Suppressor macrophage treated with lipopolysaccharide for 1 hour (primary cell): ENCODE measurements at regions not wholly inside any gene's neighbourhood (a gene's known extent, or its start where the extent isn't known, plus 50 kb on each side); places are given as distances from the start of the nearest gene placed in this dataset.

Source experiments
- DNase-seq, 3 donors: peaks; one replicate each; pipeline ENCODE4 v3.0.0-alpha.2; 2020 to 2022

DNA sequence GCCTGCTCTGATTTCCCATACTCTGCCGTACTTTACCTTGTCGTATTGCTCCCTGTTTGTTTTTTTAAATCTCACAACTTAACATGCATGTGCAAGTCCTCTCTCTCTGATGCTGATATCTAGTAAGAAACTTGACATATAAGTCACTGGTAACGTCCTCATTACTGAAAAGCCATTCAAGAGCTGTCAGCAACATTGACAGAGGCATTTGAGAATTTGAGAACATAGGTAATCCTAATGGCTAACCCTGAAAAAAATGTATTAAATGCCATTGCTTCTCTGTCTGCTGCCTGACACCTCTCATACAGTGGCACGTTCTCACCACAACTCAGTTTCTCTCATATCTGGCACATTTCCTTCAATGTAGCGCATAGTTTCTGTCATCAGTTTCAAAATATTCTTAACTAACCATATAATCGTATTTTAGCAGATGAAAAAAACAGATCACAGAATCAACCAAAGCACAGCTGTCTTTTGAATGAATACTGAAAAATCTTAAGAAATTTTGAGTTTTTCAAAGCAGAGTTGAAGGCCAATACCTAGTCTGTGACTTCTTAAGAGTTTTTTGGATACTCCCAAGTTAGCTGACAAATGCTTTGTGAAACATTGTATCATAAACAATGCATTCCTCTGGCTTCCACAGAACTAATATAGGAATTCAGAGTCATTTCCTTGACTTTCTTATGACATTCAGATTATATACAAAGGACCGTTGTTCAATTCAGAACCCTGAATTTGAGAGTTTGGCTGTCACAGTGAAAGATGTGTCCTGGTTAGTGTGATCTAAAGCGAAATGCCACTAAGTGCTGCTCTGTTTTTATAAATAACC lies 996.4 kb downstream of the C4orf33 start:
- DNase-seq: no peak

DNA sequence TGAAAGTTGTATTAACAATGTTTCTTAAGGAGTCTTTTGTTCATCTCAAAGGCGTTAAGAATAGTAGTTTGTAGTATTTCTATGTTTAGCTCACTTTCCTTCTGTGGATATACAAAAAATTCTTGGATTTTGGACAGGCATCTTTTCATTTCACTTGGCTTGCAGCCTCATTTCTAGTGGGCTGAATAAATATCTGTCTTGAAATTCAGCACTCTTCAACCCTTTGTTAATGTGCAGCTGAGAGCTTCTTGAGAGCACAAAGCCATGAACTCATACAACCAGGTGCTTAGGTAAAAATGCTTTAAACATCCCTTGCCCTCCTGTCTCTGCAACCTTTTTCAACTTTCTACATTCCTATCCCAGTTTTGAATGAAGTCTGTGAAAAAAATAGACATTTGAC lies 1003.2 kb downstream of the C4orf33 start:
- no peak for DNase-seq

DNA sequence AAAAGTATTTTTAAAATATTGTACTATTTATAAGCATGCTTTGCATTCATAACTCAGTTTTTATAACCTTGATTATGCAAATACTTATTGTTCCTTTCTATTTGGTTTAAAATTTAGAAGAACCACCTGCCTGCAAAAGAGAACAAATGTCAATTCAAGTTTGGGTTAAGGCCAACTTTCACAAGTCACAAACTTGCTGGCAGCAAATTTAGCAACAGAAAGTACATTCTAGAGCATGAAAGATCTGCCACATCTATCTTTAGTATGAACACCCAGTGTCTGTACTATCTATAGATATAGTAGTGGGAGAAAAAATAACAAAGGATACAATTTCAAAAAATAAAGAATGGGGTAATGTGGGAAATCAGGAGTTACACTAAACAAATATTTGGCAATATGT lies 1014.2 kb downstream of the C4orf33 start:
- no peak for DNase-seq

DNA sequence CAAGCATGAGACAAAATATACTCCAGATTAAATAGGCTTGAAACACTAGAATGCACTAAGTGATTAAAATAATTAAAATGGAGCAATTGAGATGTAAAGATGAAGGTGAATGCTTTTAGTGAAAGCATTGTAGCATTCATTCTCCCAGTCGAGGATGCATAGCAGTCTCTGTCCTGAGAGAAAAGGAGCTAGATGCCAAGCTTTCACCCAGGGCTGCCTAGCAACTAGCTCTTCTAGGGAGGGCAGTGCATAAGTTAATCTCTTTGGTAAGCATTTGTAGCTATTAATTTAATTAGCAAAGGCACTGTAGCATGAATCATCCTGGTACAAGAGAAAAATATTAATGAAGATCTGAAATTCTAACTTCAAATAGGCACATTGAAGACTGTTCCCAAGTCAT lies 1014.8 kb downstream of the C4orf33 start:
- DNase-seq: no peak

DNA sequence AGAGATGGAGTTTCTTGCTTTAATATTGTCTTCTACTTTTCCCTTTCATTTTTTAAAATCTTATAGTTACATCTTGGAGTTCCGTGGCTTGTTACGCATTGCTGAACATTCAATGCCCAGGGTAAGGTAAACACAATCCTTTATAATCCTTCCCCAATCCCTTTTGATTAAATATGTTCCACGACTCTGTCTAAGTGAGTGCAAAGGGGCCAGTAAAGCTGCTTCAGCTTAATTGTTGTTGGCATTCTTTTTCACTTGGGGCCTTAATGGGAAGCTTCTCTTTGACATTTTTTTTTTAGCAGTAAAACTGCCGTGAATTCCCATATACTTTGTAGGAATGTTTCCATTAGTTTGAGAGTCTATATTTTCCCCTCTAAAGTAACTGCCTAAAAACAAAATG lies 1028.1 kb downstream of the C4orf33 start:
- no peak for DNase-seq

DNA sequence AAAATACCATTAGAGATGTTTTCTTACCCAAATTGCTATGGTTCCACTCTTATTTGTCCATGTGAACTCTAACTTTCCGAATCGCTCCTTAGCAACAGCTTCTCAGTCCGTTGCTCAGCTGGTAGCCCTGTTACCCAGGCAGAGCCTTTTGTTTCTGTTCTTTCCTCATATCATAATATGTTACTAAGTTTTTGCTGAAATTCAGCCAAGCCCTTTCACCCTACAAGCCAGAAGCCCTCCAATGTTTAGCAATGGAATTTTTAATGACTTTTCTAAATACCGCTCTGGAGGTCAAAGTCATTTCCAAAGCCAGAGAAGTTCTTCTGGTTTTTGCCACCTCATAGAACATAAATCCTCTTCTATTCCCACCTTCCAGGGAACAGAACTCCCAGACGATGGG lies 1029.5 kb downstream of the C4orf33 start:
- DNase-seq: no peak

GRCh38 chr4:130127297-130127696 lies 1031.3 kb downstream of the C4orf33 start:
- no peak for DNase-seq

DNA sequence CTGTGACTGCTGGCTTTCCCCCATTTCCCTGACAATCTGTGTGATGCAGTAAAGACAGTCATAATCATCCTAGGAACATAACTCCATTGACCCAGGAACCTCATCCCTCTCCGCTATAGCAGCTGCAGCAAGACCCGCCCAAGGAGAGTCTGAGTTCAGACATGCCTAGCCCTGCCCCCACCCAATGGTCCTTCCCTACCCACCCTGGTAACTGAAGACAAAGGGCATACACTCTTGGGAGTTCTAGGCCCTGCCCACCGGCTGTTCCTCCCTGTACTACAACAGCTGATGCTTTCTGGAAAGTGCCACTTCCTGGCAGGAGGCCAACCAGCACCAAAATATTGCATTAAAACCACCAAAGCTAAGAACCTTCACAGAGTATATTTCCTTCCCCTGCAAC lies 1035.6 kb downstream of the C4orf33 start:
- DNase-seq: no peak

DNA sequence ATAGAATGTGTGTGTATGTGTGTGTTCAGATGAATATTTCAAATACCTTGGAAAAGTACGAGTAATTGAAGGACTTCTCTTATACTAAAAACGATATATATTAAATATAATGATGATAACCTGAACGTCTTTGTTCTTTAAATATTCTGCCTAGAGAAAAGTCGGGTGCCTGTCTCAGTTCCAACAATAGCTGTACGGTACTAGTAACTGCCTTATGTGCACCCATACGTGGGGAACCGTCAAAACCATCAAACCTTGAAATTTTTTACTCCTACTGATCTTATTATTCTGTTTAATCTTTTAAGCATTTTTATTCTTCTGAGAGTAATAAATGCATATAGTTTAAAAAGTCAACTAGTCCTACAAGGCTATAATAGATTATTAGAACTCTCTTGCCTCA lies 1045.7 kb downstream of the C4orf33 start:
- no peak for DNase-seq

DNA sequence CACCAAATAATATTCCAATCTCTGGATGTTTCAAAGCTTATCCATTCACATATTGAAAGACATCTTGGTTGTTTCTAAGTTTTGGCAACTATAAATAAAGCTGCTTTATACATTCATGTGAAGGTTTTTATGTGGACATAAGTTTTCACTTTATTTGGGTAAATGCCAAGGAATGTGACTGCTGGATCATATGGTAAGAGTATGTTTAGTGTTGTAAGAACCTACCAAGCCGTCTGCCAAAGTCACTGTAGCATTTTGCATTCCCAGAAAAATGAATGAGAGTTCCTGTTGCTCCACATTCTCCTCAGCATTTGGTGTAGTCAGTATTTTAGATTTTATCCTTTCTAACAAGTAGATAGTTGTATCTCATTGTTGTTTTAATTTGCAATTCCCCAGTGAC lies 1047.7 kb downstream of the C4orf33 start:
- no peak for DNase-seq

DNA sequence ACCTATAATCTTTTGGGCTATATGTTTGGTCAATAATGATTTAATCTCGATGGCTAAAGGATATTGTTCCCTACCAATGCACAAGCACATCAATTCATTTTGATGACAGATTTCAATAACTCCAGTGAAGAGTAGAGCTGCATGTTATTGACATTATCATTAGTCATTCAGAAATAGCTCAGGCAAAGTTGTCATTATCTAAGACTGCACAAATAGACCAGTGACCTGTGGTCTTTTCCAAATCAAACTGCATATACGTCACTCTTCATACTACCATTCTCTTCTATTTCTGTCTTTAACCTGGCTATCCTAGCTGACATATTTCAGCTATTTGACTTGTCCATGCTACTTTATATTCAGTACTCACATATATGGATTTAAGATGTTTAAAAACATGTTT lies 1050.8 kb downstream of the C4orf33 start:
- DNase-seq: no peak

DNA sequence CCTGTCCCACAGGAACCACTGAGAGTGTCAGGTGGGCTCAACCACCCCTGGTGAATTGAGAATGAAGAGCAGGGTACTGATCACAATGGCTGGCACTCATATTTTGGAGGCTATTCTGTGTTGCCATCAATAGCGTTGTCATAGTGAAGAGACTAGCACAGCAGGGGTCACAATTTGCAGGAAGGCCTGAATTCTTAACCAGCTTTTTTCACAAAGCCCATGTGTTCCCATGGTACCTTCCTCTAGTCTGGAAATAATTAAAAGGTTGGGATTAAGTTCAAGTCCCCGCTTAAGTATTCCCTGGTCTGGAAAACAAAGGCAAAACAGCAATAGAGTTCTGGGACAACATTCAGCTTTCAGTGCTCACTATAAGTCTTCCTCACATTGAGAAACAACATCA lies 1051.7 kb downstream of the C4orf33 start:
- DNase-seq: no peak

GRCh38 chr4:130154901-130155300 lies 1058.9 kb downstream of the C4orf33 start:
- DNase-seq: no peak

DNA sequence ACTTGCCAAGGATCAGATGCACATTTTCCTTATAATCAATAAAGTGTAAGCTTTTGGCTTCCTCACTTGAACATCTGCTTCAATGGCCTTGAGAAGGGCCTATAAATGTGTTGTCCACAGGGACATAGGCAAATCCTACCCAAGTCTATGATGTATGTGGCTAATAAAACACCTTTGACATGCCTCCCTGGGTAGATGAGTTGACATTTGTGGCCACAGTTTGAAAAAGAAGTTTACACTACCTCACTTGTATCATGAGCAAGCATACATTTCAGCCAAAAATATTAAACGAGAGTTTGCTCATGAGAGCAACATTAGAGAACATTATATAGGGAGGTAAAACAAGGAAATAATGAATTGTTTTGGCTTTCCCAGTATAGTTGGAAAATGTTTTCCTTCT lies 1067.7 kb downstream of the C4orf33 start:
- no peak for DNase-seq

DNA sequence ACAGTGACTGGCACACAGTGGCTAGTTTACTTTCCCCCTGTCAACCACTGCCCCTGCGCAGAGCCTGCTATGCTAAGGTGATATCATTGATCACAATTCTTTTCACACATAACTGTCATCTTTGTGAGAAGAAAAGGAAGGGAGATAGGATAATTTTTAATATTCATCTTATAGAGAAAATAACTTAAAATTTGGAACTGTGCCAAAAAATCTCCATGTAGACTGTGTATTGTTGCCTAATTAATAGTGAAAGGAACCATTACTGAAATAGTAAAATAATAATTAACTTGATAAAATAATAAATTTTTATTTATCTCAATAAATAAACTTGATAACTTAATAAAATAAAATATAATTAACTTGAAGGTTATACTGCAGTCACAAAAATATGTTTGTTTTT lies 1069.4 kb downstream of the C4orf33 start:
- DNase-seq: no peak

GRCh38 chr4:130172156-130172555 lies 1076.2 kb downstream of the C4orf33 start:
- no peak for DNase-seq

GRCh38 chr4:130178106-130178505 lies 1082.2 kb downstream of the C4orf33 start:
- DNase-seq: no peak

DNA sequence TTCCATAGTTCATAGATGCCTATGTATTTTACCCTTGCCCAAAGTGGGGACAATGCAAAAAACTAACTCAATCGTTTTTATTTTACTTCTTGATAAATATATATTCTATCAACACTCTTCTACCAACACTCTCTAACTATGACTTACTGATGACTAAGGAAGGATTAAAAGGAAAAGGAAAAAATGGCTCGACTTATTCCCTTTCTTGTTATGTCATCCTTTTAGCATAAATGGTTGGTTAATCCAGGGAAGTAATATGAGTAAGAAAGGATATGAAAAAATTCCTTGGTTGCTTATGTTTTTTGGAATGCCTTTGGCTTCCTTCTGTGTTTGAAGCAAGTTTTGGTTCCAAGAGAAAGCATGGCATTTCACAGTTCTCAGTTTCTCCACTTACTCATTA lies 1087.1 kb downstream of the C4orf33 start:
- no peak for DNase-seq

- no peak for DNase-seq
Observed at GRCh38 chr4:130183766-130184165, 1087.8 kb downstream of the C4orf33 start.

- DNase-seq: no peak
Observed at GRCh38 chr4:130185123-130185522, 1089.2 kb downstream of the C4orf33 start.

DNA sequence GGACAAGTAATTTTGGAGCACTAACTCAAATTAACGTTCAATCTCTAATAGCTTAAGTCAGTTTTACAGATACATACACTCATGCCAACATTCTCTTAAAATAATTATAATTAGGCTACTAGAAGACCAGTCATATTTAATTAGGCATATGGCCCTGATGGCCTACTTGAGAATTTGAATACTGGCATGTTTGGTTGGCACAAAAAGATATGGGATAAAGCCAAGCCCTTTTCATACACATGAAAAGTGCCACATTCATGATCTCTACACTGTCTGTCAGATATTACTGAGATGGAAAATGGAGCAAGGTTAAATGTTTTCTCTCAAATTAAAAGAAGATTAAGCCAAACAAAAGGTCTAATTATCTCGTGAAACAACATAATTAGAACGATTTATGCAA lies 1091.0 kb downstream of the C4orf33 start:
- DNase-seq: no peak

- no peak for DNase-seq
Observed at GRCh38 chr4:130187587-130187986, 1091.6 kb downstream of the C4orf33 start.

- DNase-seq: no peak
Observed at GRCh38 chr4:130192787-130193186, 1096.8 kb downstream of the C4orf33 start.

GRCh38 chr4:130197946-130198345 lies 1102.0 kb downstream of the C4orf33 start:
- DNase-seq: no peak

DNA sequence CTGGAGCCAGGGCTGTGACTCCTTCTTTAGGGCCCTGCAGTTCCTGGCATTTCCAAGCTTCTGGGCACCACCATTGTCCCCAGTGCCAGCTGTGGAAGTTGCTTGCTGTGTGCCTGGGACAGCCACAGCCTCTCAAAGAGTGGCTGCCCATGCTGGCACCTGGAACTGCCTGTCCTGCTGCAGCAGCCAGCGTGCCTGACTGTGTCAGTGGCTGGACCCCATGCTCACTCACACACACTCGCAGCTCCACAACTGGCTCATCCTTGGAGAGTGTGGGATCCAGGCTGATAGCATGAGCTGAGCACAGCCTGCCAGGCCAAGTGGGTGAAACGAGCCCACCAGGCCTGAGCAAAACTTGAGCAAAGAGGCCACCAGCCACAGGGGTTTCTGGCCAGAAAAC lies 1107.6 kb downstream of the C4orf33 start:
- no peak for DNase-seq
